ENCODE measurements at regions not wholly inside any gene's neighbourhood (a gene's known extent, or its start where the extent isn't known, plus 50 kb on each side); places are given as distances from the start of the nearest gene placed in this dataset.

- H3K9me3 ChIP-seq, result no peaks in the 10 kb centered on the region
- intact Hi-C loops (cut with DNase I), result no loop called here
- 57% methylated on average over 4 of the region's 4 CpGs for WGBS, 2 donors
- FAIRE-seq (no peak), ATAC-seq (no peak), DNase-seq (no peak)
- H3K27me3 ChIP-seq, result no peaks in the 10 kb centered on the region
- H3K36me3 ChIP-seq, result no peaks in the 10 kb centered on the region
- H3K4me3 ChIP-seq, result no peak overlapping the region
- TF ChIP-seq CTCF (IDR thresholded peaks at IDR 0.05), result no peak
- no peaks in the 10 kb centered on the region for H3K4me1 ChIP-seq
- H3K27ac ChIP-seq, result no peak overlapping the region
Observed at GRCh38 chr4:18285357-18285756, 263.8 kb upstream of the LCORL start.

- no peak for TF ChIP-seq CTCF (IDR thresholded peaks at IDR 0.05)
- no peak for DNase-seq
- H3K27me3 ChIP-seq, result no peaks in the 10 kb centered on the region
- H3K4me3 ChIP-seq, result no peak overlapping the region
- intact Hi-C loops (cut with DNase I), result no loop called here
- no peak for FAIRE-seq
- 72 to 77% methylated on average over 4 of the region's 4 CpGs for WGBS, 2 donors
- no peaks in the 10 kb centered on the region for H3K36me3 ChIP-seq
- no peak for ATAC-seq
- no peaks in the 10 kb centered on the region for H3K4me1 ChIP-seq
- no peak overlapping the region for H3K27ac ChIP-seq
- H3K9me3 ChIP-seq, result no peaks in the 10 kb centered on the region
Observed at GRCh38 chr4:18278244-18278643, 256.7 kb upstream of the LCORL start.

- H3K4me1 ChIP-seq, result no peaks in the 10 kb centered on the region
- FAIRE-seq (no peak), DNase-seq (no peak), ATAC-seq (no peak)
- no peaks in the 10 kb centered on the region for H3K9me3 ChIP-seq
- intact Hi-C loops (cut with DNase I), result no loop called here
- no peaks in the 10 kb centered on the region for H3K27me3 ChIP-seq
- WGBS, 2 donors, result 57 to 64% methylated on average over 3 of the region's 3 CpGs
- H3K4me3 ChIP-seq, result no peak overlapping the region
- H3K36me3 ChIP-seq, result no peaks in the 10 kb centered on the region
- no peak overlapping the region for H3K27ac ChIP-seq
- TF ChIP-seq CTCF (IDR thresholded peaks at IDR 0.05), result no peak
Observed at GRCh38 chr4:18262832-18263231, 241.3 kb upstream of the LCORL start.

GRCh38 chr4:18252052-18252451 lies 230.5 kb upstream of the LCORL start:
- intact Hi-C loops (cut with DNase I), result no loop called here
- Histone ChIP-seq H3K27ac (no peak overlapping the region), H3K4me1 (no peaks in the 10 kb centered on the region), H3K9me3 (no peaks in the 10 kb centered on the region), H3K36me3 (no peaks in the 10 kb centered on the region), H3K27me3 (no peaks in the 10 kb centered on the region), H3K4me3 (no peak overlapping the region)
- ATAC-seq (no peak), DNase-seq (no peak), FAIRE-seq (no peak)
- 55 to 65% methylated on average over 1 of the region's 1 CpG for WGBS, 2 donors
- TF ChIP-seq CTCF (IDR thresholded peaks at IDR 0.05), result no peak

GRCh38 chr4:18250564-18250963 lies 229.0 kb upstream of the LCORL start:
- DNase-seq (no peak), ATAC-seq (no peak), FAIRE-seq (no peak)
- Histone ChIP-seq H3K4me3 (no peak overlapping the region), H3K27ac (no peak overlapping the region), H3K4me1 (no peaks in the 10 kb centered on the region), H3K9me3 (no peaks in the 10 kb centered on the region), H3K36me3 (no peaks in the 10 kb centered on the region), H3K27me3 (no peaks in the 10 kb centered on the region)
- no peak for TF ChIP-seq CTCF (IDR thresholded peaks at IDR 0.05)
- intact Hi-C loops (cut with DNase I), result no loop called here
